Stimulated activated CD4-positive, alpha-beta T cell treated with anti-CD3 and anti-CD28 coated beads, Interleukin-15, amount 100 ng/mL, for 1 hour (primary cell): ENCODE measurements at regions not wholly inside any gene's neighbourhood (a gene's known extent, or its start where the extent isn't known, plus 50 kb on each side); places are given as distances from the start of the nearest gene placed in this dataset.
"Not testable (repeated sequence)": the region's sequence is repeated elsewhere in the genome, so short reads cannot be mapped to it uniquely, and the experiment has no call there.

Experiments
- DNase-seq, 2 donors: peaks; one replicate each; pipeline ENCODE4 v3.0.0-alpha.2; 2020; ENCODE audit warnings: low read depth in 1 of 2, low spot score in 1 of 2

- DNase-seq, result no peak
These were observed 406.7 kb downstream of the RPS6KC1 start for GRCh38 chr1:213457733-213458132.

- DNase-seq, result not testable (repeated sequence)
These were observed 411.3 kb downstream of the RPS6KC1 start for GRCh38 chr1:213462374-213462773.

DNA sequence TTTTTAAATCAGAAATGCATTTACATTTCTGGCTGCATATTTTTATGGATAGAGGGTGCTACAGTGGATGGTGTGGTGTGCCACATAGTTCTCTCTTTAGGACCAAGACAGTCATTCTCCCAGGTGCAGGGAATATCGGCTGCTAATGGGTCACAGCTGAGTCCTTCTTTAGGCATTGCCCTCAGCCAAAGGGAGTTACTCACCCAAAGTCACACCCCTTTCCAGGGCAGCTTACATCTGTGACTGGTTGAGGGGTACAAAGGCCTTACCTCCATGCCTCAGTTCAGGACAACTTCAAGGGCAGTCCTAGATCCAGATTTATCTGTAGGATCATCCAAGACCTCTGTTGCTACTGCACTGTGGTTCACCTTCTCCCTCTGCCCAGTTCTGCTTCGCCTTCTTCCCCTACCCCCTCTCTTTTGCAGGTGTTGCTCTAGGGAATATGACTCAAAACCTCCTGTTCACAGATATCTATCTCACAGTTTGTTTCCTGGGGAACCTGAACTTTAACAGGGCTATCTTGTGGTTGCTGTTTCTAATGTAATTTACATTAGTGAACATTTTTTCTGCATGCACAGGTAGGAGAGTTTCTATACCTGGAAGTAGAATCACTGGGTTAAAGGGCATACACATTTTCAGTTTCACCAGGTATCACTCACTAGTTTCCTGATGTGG, 413.9 kb downstream of the RPS6KC1 start:
- no peak for DNase-seq

- no peak for DNase-seq
These were observed 415.5 kb downstream of the RPS6KC1 start for GRCh38 chr1:213466541-213466940.

- no peak for DNase-seq
These were observed 423.0 kb downstream of the RPS6KC1 start for GRCh38 chr1:213474054-213474453.

DNA sequence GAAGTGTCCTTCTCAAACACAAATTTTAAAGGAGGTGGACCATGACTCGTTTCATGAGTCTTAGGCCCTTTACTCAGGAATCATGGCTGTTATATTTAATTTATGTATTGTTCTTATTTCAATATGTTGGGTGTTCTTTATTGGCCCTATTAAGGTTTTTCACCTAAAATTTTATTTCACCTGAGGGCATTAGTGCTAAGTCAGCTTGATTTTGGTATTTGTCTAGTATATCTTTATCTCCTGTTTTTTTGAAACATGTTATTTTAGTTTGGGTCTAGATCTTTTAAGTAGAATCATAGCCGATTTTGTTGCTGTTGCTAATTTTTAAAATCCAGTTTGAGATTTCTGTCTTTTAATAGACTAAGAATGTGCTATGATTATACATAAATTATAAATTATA, 430.4 kb downstream of the RPS6KC1 start:
- DNase-seq, result no peak

- no peak for DNase-seq
These were observed 433.3 kb downstream of the RPS6KC1 start for GRCh38 chr1:213484333-213484732.

GRCh38 chr1:213484758-213485157, 433.7 kb downstream of the RPS6KC1 start:
- no peak for DNase-seq

DNA sequence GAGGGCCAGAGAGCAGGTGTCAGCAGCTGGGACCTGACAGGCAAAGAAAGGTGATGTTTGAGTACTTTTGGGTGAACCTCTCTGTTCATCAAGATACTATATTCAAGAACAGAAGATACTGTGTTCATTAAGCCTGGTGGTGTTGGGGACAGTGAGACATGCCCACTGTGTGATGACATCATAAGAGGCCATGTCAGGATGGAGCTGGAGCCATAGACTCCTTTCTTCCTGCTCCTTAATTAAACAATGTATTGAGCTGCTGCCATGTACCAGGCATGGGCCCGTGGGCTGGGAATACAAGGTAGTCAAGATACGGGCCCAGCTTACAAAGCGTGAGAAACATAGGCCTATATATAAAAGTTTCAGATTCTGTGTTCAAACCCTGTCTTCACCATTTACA, 435.4 kb downstream of the RPS6KC1 start:
- DNase-seq, result no peak

DNA sequence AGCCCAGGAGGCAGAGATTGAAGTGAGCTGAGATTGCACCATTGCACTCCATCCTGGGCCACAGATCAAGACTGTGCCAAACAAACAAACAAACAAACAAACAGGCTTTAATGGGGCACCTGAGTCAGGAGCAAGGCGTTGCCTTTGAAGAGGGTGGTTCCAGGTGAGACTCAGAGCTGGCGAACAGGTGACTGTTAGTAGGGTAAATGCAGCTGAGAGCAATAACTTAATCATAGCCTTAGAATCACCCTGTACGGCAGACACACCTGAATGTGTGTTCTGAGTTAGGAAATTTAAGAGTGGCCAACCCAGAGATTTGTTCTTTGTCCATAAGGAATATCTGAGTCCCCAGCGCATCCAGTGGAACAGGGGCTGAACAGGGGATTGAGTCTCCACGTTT, 440.4 kb downstream of the RPS6KC1 start:
- DNase-seq, result no peak

DNA sequence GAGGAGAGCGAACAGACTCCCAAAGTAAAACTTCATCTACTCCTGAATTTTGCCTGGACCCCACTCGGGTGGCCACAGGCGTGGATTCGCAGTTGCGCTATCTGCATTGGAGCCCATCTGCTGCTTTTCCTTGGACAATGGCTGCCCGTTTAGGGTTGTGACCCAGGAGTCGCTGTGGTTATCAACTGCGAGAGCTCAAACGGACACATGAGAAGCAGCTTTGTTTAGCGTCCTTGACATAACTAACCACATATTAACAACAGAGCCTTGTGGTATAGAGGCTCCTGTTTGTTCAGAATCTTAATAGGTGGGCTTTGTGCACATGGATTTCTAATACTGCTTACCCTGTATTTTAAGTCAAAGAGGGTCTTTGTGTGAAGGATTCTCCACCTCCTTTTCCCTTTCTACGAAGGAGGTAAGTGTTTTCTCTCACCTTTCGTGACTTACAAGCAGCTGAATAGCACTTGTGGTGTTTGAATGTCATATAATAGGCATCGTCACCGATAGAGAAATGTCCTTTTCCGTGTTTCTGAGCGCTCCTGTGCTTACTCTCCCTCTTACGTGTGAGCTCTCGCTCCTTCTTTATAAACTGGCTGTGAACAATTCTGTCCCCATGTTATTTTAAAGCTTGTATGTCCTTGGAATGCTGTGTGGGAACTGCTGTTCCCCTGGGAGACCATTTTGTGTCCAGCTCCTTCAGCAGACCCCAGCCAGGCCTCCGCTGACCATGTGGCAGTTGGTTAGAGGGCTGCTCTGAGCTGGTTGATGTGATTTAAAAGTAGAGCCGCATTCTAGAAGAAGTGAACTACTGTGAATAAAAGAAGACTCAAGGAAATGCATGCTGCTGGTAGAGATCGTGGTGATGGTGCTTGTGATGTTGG, 441.4 kb downstream of the RPS6KC1 start:
- DNase-seq, result no peak

GRCh38 chr1:213499444-213499843, 448.4 kb downstream of the RPS6KC1 start:
- no peak for DNase-seq

- DNase-seq, result no peak
These were observed 456.6 kb downstream of the RPS6KC1 start for GRCh38 chr1:213507472-213508223.

GRCh38 chr1:213511173-213511572, 460.1 kb downstream of the RPS6KC1 start:
- DNase-seq, result no peak

DNA sequence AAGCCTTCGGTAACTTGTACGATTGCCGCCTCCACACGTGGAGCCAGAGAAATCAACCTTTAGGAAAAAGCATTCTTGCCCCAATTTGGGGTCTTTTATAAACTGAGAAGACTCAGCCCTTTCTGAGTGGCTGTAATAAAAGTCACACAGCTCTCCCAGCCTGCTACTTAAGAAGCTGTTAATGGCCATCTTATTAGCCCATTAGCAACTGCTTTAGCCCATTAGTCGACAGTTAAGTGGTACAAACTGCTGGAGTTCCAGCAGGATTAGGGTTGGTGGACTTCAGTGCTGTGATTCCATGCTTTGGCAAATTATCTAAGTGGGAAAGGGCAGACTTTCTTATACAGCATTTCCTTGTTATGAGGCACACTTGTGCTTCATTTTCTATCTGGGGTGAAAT, 461.3 kb downstream of the RPS6KC1 start:
- DNase-seq, result no peak

GRCh38 chr1:213513006-213513405, 462.0 kb downstream of the RPS6KC1 start:
- no peak for DNase-seq

- not testable (repeated sequence) for DNase-seq
These were observed 463.6 kb downstream of the RPS6KC1 start for GRCh38 chr1:213514408-213515179.

- no peak for DNase-seq
These were observed 468.1 kb downstream of the RPS6KC1 start for GRCh38 chr1:213519098-213519497.

DNA sequence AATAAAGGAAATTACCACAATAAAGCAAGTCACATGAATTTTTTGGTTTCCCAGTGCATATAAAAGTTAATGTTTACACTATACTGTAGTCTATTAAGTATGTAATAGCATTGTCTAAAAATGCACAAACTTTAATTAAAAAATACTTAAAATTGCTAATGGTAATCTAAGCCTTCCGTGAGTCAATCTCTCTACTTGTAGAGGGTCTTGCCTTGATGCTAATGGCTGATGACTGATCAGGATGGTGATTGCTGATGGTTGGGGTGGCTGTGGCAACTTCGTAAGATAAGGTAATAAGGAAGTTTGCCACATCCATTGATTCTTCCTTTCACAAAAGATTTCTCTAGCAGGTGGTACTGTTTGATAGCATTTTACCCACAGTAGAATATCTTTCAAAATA, 466.6 kb upstream of the PROX1 start:
- DNase-seq, result no peak

DNA sequence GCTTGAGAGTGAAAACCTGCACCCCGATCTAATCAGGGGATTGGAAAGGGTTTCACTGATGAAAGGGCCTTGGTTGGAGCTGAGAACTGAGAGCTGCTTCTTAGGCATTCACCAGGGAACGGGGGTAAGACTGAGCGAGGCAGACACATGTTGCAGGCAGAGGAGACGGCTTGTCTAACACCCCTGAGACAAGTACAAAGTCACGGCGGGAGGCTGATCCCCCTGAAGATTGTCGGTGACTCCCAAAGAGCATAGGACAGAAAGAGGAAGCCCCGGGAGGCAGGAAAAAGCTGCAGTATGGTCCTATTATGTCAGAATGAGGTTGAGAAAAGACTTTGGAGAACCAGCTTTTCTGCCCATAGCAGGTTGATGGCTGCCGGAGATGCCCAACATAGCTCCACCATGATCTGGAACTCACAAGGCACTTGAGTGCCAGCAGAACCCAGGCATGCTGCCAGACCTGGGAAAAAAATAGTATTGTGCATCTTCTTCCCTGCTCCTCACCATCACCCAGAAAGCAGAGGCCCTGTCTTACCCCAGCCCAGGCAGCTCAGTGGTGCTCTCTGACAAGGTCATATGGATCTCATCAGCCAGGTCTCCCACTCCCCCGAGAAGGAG, 463.9 kb upstream of the PROX1 start:
- DNase-seq, result no peak

- no peak for DNase-seq
These were observed 461.5 kb upstream of the PROX1 start for GRCh38 chr1:213526306-213526705.
